RWPE1 (cell line): ENCODE measurements at regions not wholly inside any gene's neighbourhood (a gene's known extent, or its start where the extent isn't known, plus 50 kb on each side); places are given as distances from the start of the nearest gene placed in this dataset.
"Not testable (repeated sequence)": the region's sequence is repeated elsewhere in the genome, so short reads cannot be mapped to it uniquely, and the experiment has no call there.

ENCODE experiments used
- CTCF ChIA-PET: fragments of 350-600 bp; sonication (Branson Sonifier 250); formaldehyde crosslinking; extraction: SDS; loops from one replicate; lab custom pipeline; 2021; lab: Yijun Ruan, JAX
- POLR2A ChIA-PET: fragments of 400-600 bp; formaldehyde crosslinking; extraction: SDS; loops from one replicate; lab custom pipeline; 2020; ENCODE audit warnings: antibody characterized with exemption; ENCODE audit not compliant: low non-redundant PET; lab: Yijun Ruan, JAX
- DNase-seq: peaks from one replicate; pipeline ENCODE4 v3.0.0; 2012; ENCODE audit warnings: low spot score
- H3K27ac ChIP-seq: fragments of 450-650 bp; 2 replicates; pipeline ENCODE4 v1.5.1; 2017
- TF ChIP-seq, protein P1 (sequence below): fragments of 450-650 bp; conservative IDR thresholded peaks from 2 replicates; pipeline ENCODE4 v1.5.1; 2017; ENCODE audit warnings: low read depth, mild to moderate bottlenecking

DNA sequence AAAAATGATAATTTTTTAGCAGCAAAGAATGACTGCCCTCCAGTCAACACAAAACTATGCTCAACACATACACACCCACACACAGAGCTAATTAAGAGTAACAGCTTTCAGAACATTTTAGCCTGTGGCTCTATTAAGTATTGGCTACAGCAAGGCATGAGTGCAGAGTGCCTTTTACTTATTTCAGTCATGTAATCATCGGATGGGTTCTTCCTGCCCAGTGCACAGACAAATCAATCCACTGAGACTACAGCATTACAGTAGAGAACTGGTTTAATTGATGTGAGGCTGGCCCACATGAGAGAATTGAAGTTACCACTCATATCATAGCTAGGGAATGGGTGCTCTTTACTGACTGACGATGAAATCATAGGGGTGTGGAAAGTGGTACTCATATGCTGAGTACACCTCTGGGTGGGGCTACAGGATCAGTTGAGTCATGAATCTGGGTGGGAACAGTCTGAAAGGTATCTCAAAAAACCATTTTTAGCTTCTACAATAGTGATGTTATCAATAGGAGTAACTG lies 241.0 kb downstream of the FSIP2 start:
- DNase-seq: peak; percentile 75
- H3K27ac ChIP-seq: no peak overlapping the region
- CTCF ChIA-PET: interaction anchor here (0.5 to 0.6 kb wide), 2 partner anchors 492 to 1650 kb away, joined by 3 read pairs; no protein-coding TSS in a partner anchor
- TF ChIP-seq, protein P1, sequence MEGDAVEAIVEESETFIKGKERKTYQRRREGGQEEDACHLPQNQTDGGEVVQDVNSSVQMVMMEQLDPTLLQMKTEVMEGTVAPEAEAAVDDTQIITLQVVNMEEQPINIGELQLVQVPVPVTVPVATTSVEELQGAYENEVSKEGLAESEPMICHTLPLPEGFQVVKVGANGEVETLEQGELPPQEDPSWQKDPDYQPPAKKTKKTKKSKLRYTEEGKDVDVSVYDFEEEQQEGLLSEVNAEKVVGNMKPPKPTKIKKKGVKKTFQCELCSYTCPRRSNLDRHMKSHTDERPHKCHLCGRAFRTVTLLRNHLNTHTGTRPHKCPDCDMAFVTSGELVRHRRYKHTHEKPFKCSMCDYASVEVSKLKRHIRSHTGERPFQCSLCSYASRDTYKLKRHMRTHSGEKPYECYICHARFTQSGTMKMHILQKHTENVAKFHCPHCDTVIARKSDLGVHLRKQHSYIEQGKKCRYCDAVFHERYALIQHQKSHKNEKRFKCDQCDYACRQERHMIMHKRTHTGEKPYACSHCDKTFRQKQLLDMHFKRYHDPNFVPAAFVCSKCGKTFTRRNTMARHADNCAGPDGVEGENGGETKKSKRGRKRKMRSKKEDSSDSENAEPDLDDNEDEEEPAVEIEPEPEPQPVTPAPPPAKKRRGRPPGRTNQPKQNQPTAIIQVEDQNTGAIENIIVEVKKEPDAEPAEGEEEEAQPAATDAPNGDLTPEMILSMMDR: no peak
- POLR2A ChIA-PET: interaction anchor here (1.0 kb wide), 1 partner anchor 506 kb away, joined by 3 read pairs; the partner anchor contains the start of gene ZC3H15

DNA sequence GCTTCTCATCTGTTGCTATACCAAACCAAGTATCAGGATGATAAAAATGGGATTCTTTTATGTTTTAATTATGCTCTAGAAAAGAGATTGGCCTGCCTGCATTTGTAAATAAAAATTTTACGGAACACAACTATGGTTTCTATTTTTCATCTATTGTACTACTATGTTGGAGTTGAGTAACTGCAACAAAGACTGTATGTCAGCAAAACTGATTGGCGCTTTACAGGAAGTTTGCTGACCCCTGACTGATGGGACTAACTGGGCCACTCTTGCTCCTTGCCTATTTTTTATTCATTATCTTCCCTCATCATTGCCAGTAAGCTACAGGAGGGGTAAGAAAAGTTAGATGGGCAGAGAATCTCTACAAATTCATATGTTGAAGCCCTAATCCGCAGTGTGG lies 242.3 kb downstream of the FSIP2 start:
- TF ChIP-seq, protein P1: no peak
- no peak for DNase-seq
- ChIA-PET POLR2A (no interaction called here), CTCF (no interaction called here)
- H3K27ac ChIP-seq: no peak overlapping the region

DNA sequence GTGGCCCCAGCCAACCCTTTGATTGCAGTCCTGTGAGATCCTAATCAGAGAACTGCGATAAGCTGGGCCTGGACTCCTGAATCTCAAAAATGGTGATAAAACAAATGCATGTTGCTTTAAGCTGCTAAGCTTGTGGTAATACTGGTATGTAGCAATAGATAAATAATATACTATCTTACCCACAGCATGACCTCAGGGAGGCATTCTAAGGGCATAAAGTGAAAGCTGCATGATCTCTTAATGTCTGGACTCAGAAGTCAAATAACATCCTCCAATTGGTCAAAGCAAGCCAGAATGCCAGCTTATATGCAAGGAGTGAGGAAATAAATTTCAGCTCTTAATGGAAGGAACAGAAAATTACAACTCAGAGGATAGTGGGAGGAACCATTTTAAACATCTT lies 246.1 kb downstream of the FSIP2 start:
- ChIA-PET POLR2A (no interaction called here), CTCF (no interaction called here)
- no peak for DNase-seq
- TF ChIP-seq, protein P1: no peak
- H3K27ac ChIP-seq: no peak overlapping the region

DNA sequence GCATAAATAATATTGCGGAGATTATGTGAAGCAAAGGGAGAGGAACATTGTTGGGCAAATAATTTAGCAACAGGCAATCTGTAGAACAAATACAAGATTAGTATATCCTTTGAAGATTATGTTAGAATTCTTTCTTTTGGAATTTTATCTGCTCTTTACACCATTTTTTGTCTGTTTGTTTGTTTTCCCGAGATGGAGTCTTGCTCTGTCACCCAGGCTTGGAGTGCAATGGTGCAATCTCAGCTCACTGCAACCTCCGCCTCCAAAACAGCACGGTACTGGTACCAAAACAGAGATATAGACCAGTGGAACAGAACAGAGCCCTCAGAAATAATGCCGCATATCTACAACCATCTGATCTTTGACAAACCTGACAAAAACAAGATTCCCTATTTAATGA lies 250.3 kb downstream of the FSIP2 start:
- DNase-seq, H3K27ac ChIP-seq, POLR2A ChIA-PET, CTCF ChIA-PET: not testable (repeated sequence)

DNA sequence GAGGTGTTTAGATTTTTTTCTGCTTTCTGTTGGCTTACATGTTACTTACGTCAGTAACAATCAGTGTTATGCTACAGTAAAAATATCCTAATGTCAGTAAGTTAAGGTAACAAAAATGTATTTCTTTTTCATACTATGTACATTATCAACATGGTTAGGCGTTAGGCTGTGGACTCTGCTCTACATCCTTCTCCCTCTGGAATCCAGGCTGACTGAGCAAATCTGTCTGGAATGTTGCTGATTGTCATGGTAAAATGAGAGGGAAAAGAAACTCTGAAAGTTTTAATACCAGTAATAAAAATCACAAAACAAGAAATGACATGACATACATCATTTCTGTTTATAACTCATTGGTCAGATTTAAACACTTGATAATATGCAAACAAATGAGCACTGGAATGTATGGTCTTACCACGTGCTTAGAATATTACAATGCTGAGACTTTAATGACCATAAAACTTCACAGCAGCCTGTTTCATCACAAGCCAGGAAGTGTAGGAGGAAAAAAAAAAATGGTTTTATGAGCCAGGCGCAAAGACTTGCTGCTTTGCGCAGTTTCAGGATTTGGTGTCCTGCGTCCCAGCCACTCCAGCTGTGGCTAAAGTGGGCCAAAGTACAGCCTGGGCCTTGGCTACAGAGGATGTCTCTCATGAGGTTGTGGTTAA lies 252.4 kb downstream of the FSIP2 start:
- POLR2A ChIA-PET: no interaction called here
- no peak for DNase-seq
- CTCF ChIA-PET: no interaction called here
- TF ChIP-seq, protein P1: no peak
- no peak overlapping the region for H3K27ac ChIP-seq

DNA sequence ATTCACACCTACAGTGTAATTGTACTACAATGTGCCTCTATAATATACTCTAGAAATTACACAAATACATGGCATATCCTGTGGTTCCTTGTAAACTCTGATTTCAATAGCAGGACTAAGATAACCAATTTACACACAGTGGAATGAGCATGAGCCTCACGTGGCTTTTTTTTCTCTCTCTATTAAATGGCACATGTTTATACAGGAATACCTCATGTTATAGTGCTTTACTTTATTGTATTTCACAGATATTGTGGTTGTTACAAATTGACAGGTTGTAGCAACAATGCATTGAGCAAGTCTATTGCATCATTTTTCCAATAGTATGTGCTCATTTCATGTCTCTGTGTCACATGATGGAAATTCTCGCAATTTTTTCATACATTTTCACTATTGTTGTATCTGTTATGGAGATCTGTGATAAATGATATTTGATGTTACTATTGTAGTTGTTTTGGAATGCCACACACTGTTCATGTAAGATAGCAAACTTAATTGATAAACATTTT lies 260.0 kb downstream of the FSIP2 start:
- ChIA-PET CTCF (no interaction called here), POLR2A (no interaction called here)
- TF ChIP-seq, protein P1: no peak
- no peak for DNase-seq
- H3K27ac ChIP-seq: no peak overlapping the region

DNA sequence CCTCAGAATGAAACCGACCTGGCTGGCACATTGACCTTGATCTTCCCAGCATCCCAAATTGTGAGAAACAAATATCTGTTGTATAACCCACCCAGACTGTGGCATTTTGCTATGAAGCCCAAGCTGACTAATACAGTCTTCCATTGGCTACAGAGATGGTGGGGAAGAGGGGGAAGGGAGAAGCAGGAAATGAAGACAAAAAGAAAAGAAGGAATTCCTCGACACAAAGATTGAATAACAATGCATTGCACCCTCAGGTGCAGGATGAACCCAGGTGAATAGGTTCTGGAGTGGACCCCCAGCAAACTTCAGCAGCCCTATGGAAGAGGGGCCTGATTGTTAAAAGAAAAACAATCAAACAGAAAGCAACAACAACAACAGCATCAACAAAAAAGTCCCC lies 270.7 kb downstream of the FSIP2 start:
- TF ChIP-seq, protein P1: no peak
- no peak overlapping the region for H3K27ac ChIP-seq
- ChIA-PET POLR2A (no interaction called here), CTCF (no interaction called here)
- no peak for DNase-seq
